ENCODE measurements at regions not wholly inside any gene's neighbourhood (a gene's known extent, or its start where the extent isn't known, plus 50 kb on each side); places are given as distances from the start of the nearest gene placed in this dataset.

DNA sequence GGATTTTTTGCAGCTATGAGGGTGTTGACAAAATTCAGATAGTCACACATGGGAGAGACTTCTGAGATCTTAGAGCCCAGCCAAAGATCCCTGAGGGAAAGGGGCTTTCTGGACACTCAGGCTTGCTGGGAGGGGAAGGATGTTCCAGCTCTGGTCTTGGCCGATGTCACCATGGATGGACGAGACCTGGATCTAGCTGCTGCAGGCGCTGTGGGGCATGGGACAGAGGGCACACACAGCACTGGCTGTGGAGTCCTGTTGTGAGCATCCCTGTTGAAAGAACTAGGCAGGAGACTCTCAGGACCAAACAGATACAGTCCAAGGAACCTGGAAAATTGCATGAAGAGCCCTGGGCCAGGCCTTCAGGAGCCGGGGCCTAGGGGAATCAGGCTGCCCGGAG lies 80.1 kb upstream of the SDK2 start:
- DNase-seq (ENCODE audit: low read depth): no peak

DNA sequence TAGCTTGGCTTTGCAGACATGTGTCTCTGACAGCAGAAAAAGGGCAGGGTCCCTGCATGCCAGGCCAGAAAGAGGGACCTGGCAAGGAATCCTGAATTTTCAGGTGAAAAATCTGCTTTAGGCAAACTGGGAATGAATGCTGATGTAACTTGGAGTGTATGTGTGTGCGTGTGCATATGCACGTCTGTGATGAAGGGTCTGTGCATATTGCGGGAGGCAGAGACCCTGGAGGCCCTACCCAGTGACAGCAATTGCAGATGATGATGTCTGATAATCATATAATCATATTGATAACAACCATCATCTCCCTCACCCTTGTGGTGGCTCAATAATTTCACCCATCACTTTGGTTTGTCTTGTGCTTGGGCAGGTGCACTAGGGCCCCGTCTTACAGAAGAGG lies 80.7 kb upstream of the SDK2 start:
- DNase-seq (ENCODE audit: low read depth): no peak

DNA sequence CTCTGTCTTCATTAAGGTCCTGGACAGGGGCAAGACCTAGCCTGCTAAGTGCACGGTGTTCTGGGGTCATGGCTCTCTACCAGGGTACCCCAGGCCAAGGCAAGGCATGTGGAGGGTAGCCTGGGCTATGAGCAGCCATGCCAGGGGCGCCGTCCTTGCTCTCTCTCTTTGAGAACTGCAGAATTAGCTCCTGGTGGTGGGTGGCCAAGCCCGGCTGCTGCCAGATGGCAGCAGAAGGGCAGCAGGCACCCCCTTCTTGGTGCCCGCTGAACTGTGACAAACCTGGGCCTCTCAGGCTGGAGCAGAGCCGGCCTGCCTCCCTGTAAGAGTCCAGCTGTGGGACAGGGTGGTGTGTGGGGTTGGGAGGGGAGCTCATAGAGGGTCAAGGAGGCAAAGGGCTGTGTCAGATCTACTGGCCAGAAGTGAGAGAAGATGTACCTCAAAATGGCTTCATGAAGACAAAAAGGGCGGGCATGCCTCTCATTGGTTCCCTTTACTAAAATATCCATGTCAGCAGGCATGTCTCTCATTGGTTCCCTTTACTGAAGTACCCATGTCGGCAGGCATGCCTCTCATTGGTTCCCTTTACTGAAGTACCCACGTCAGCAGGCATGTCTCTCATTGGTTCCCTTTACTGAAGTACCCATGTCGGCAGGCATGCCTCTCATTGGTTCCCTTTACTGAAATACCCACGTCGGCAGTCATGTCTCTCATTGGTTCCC lies 81.7 kb upstream of the SDK2 start:
- DNase-seq (ENCODE audit: low read depth): no peak

DNA sequence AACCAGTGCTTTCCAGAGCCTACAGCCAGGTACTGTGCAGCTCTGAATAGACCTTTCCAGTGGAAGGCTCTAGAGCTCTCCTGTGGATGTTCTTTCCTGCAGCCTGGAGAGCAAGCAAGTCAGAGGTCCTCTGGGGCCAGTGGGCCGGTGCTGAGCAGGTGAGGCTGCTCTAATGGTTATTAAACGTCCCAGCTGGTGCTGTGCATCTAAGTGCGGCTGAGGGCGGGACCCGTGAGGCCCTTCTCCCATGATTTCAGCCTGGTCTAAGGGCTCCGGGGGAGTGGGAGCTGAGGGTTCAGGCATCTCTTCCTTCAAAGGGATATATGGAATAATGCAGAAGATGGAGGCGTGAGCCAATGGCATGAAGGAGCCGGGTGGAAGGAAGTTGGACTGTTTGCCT lies 83.7 kb upstream of the SDK2 start:
- no peak for DNase-seq (ENCODE audit: low read depth)

DNA sequence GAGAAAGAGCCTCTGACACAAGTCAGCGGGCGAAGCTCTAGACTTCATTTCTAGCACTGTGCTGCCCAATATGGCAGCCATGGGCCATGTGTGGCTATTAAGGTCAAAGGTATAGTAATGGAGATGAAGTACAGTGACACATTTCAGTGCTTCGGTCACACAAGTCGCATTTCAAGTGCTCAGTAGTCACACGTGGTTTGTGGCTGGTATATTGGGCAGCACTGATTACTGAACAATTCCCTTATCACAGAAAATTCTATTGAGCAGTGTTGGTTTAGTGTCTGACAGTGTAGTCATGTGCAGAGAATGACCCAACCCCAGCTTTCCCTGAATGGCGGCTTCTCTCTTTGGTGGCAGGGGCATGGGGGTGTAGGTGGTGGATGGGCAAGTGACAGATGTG lies 84.9 kb upstream of the SDK2 start:
- DNase-seq (ENCODE audit: low read depth): no peak

- DNase-seq (ENCODE audit: low read depth): no peak
Observed at GRCh38 chr17:73731733-73732132, 87.5 kb upstream of the SDK2 start.

GRCh38 chr17:73733517-73733916 lies 89.3 kb upstream of the SDK2 start:
- no peak for DNase-seq (ENCODE audit: low read depth)

- no peak for DNase-seq (ENCODE audit: low read depth)
Observed at GRCh38 chr17:73735245-73735644, 91.0 kb upstream of the SDK2 start.

DNA sequence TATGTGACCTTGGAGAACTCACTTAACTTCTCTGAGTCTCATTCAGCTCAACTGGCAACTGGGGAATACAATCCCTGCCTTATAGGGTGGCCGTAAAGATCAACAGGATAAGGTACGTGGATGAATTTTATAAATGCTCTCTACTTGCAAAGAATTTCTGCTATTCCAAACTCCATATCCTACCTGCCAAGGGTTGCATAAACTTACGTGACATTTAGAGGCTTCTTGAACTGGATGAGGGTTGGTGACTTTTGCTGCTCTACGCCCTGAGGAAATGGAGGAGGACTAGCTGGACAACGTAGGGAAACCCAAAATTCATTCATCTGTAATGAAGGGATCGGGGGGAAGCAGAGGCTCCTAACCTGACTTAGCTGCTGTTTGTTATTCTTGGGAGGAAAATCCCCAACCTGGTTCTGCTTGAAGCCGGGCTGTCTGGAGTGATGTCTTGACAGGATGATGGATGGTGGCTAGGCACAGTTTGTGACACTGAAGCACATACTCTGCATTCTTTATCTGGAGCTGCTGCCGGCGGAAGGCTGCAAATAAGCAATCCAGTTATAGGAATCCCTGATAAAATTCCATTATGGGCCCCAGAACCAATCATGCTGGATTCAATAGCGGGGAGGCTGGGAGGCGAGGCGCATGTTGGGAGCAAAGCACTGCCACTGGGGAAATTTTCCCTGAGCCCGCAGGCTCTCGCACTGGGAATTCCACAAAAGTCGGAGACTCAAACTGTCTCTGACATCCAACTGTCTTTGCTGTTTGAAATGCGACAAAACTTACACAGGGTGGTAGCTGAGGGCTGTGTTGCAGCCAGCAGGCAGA lies 94.7 kb upstream of the SDK2 start:
- no peak for DNase-seq (ENCODE audit: low read depth)

GRCh38 chr17:73740370-73740769 lies 96.1 kb upstream of the SDK2 start:
- no peak for DNase-seq (ENCODE audit: low read depth)

- no peak for DNase-seq (ENCODE audit: low read depth)
Observed at GRCh38 chr17:73742948-73743381, 98.7 kb upstream of the SDK2 start.

DNA sequence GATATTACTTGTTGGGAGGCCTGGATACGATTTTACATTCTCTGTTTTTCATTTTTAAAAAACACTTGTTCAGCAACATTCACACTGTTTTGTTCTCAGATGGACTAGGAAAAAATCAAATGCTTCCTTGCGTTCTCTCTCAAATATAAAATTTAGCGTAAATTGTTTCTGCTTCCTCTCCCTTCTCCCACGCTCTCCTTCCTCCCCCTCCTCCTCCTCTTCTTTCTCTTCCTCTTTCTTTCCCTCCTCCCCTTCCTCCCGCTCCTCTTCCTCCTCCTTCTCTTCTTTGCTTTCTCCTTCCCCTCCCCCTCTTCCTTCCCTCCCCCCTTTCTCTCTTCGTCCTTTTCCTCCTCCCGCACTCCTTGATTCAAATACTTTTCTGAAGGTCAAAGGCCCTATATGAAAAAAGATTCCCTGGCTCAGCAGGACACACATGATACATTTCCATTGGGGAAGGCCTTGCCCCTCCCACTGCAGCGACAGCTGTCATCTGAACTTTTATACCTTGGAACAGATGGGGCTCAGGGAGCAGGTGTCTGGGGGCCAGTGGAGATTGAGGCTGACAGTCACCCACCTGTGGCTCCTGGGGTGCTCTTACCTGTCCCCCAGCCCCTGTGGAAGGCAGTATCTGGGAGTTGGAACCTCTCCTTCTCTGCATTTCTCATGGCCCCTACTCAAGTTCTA lies 99.4 kb upstream of the SDK2 start:
- no peak for DNase-seq (ENCODE audit: low read depth)

- DNase-seq (ENCODE audit: low read depth): no peak
Observed at GRCh38 chr17:73744411-73744810, 100.2 kb upstream of the SDK2 start.

- DNase-seq (ENCODE audit: low read depth): no peak
Observed at GRCh38 chr17:73746314-73747073, 102.2 kb upstream of the SDK2 start.

GRCh38 chr17:73747221-73748002 lies 103.2 kb upstream of the SDK2 start:
- DNase-seq (ENCODE audit: low read depth): no peak

DNA sequence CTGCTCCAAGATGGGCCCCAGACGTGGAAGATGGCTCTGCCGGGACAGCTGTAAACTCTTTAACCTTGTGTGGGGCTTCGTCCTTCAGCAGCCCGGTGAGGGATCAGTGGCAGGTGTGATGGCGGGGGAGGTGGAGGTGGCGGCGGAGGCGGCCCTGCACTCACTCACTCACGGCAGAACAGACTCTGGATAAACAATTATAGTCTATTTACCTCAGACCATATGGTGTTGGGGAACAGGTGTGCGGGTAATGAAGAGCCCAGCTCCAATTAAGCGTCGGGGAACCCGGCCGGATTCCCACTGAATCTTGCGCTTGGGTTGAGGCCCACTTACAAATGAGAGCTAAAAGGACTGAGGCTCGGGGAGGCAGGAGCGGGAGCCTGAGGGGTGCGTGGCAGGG lies 104.3 kb upstream of the SDK2 start:
- DNase-seq (ENCODE audit: low read depth): no peak

DNA sequence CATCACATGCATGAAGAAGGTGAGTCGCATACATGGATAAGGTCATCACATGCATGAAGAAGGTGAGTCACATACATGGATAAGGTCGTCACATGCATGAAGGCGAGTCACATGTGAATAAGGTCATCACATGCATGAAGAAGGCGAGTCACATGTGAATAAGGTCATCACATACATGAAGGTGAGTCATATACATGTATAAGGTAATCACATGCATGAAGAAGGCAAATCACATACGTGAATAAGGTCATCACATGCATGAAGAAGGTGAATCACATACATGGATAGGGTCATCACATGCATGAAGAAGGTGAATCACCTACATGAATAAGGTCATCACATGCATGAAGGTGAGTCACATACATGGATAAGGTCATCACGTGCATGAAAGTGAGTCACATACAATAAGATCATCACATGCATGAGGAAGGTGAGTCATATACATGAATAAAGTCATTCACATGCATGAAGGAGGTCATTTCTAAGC lies 105.1 kb upstream of the SDK2 start:
- no peak for DNase-seq (ENCODE audit: low read depth)

DNA sequence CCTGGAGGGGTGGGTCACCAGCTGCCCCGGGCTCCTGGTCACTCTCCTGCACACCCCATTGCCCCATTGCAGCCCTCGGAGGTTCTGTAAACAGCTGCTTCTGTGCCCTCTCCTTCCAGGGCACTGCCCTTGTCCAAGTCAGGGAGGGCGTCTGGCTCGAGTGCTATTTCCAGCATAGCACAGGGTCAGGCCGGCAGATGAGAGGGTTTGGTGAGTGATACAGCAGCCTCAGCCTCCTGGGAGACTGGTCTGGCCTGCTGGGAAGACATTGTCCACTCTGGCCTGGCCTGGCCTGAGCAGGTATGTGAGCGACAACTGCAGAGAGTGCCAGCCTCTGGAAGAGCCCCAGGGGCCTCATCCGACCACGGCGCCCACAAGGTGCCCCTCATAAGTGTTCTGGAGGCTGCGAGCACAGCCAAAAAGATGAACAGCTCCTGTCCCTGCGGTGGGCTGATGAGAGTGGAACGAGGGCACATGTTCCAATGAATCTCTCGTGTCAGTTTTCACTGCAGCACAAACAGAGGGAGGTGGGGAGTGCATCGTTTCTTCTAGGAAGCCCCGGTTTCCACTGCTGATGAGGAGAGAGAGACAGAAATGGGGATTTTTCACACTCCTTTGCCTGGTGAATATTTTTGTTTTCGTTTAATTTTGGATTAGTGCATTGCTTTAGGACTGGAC lies 105.8 kb upstream of the SDK2 start:
- DNase-seq (ENCODE audit: low read depth): no peak

- no peak for DNase-seq (ENCODE audit: low read depth)
Observed at GRCh38 chr17:73750975-73751374, 106.7 kb upstream of the SDK2 start.

GRCh38 chr17:73753751-73754496 lies 109.7 kb upstream of the SDK2 start:
- DNase-seq (ENCODE audit: low read depth): no peak
